Right lung (tissue), 2 donors: ENCODE measurements at regions not wholly inside any gene's neighbourhood (a gene's known extent, or its start where the extent isn't known, plus 50 kb on each side); places are given as distances from the start of the nearest gene placed in this dataset.

Experiments used
- DNase-seq, 2 donors: peaks; one replicate each; pipeline ENCODE4 v3.0.0-alpha.2; 2013

GRCh38 chr2:147467441-147467840 lies 377.4 kb upstream of the ACVR2A start:
- DNase-seq = no peak

- no peak for DNase-seq
Measured at GRCh38 chr2:147464737-147465357, 380.0 kb upstream of the ACVR2A start.

GRCh38 chr2:147463881-147464520 lies 380.8 kb upstream of the ACVR2A start:
- DNase-seq = no peak

- no peak for DNase-seq
Measured at GRCh38 chr2:147460155-147460554, 384.7 kb upstream of the ACVR2A start.

GRCh38 chr2:147456779-147457178 lies 388.1 kb upstream of the ACVR2A start:
- DNase-seq = no peak

GRCh38 chr2:147451902-147452515 lies 392.8 kb upstream of the ACVR2A start:
- no peak for DNase-seq

- peak in 1 of 2 donors; percentile 19 for DNase-seq
Measured at GRCh38 chr2:147450661-147451510, 393.9 kb upstream of the ACVR2A start.

- DNase-seq = no peak
Measured at GRCh38 chr2:147449323-147449991, 395.4 kb upstream of the ACVR2A start.

GRCh38 chr2:147442816-147443215 lies 402.0 kb upstream of the ACVR2A start:
- peak in 1 of 2 donors; percentile 33 for DNase-seq

GRCh38 chr2:147441182-147441581 lies 403.6 kb upstream of the ACVR2A start:
- DNase-seq = no peak

GRCh38 chr2:147440734-147441133 lies 404.1 kb upstream of the ACVR2A start:
- no peak for DNase-seq

GRCh38 chr2:147439986-147440385 lies 404.8 kb upstream of the ACVR2A start:
- no peak for DNase-seq

- no peak for DNase-seq
Measured at GRCh38 chr2:147438882-147439281, 405.9 kb upstream of the ACVR2A start.

GRCh38 chr2:147433822-147434221 lies 411.0 kb upstream of the ACVR2A start:
- no peak for DNase-seq

- no peak for DNase-seq
Measured at GRCh38 chr2:147430408-147430807, 414.4 kb upstream of the ACVR2A start.

GRCh38 chr2:147428120-147428747 lies 416.6 kb upstream of the ACVR2A start:
- no peak for DNase-seq

GRCh38 chr2:147425437-147426029 lies 419.3 kb upstream of the ACVR2A start:
- DNase-seq = no peak

GRCh38 chr2:147424766-147425165 lies 420.1 kb upstream of the ACVR2A start:
- no peak for DNase-seq

GRCh38 chr2:147420947-147421675 lies 423.7 kb upstream of the ACVR2A start:
- no peak for DNase-seq

GRCh38 chr2:147420517-147420916 lies 424.3 kb upstream of the ACVR2A start:
- no peak for DNase-seq
